ENCODE measurements at regions not wholly inside any gene's neighbourhood (a gene's known extent, or its start where the extent isn't known, plus 50 kb on each side); places are given as distances from the start of the nearest gene placed in this dataset.

DNA sequence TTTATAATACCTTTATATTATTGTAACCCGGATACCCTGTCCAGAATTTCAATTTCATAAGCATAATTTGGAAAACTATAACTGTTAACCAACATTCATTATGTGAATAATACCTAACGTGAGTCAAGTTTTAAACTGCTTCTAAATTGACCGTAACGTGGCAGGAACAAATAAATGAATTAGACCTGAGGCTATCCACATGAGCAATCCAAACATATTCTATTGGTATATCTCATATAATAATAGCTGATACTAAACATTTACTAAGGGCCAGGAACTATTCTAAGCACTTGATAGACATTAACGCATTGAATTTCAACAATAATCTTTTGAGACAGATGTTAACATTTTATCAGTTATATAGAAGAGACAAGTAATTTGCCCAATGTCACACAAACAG, 276.4 kb downstream of the MEF2C start:
- H3K27me3 ChIP-seq (ENCODE audit: insufficient read depth, poor library complexity, severe bottlenecking) = no peaks in the 10 kb centered on the region
- no peak overlapping the region for H3K4me3 ChIP-seq (replicated peaks; ENCODE audit: insufficient read depth, low read length)
- TF ChIP-seq, protein P1, sequence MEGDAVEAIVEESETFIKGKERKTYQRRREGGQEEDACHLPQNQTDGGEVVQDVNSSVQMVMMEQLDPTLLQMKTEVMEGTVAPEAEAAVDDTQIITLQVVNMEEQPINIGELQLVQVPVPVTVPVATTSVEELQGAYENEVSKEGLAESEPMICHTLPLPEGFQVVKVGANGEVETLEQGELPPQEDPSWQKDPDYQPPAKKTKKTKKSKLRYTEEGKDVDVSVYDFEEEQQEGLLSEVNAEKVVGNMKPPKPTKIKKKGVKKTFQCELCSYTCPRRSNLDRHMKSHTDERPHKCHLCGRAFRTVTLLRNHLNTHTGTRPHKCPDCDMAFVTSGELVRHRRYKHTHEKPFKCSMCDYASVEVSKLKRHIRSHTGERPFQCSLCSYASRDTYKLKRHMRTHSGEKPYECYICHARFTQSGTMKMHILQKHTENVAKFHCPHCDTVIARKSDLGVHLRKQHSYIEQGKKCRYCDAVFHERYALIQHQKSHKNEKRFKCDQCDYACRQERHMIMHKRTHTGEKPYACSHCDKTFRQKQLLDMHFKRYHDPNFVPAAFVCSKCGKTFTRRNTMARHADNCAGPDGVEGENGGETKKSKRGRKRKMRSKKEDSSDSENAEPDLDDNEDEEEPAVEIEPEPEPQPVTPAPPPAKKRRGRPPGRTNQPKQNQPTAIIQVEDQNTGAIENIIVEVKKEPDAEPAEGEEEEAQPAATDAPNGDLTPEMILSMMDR (IDR thresholded peaks at IDR 0.05; ENCODE audit: insufficient read depth, low read length) = no peak
- TF ChIP-seq, protein P2, sequence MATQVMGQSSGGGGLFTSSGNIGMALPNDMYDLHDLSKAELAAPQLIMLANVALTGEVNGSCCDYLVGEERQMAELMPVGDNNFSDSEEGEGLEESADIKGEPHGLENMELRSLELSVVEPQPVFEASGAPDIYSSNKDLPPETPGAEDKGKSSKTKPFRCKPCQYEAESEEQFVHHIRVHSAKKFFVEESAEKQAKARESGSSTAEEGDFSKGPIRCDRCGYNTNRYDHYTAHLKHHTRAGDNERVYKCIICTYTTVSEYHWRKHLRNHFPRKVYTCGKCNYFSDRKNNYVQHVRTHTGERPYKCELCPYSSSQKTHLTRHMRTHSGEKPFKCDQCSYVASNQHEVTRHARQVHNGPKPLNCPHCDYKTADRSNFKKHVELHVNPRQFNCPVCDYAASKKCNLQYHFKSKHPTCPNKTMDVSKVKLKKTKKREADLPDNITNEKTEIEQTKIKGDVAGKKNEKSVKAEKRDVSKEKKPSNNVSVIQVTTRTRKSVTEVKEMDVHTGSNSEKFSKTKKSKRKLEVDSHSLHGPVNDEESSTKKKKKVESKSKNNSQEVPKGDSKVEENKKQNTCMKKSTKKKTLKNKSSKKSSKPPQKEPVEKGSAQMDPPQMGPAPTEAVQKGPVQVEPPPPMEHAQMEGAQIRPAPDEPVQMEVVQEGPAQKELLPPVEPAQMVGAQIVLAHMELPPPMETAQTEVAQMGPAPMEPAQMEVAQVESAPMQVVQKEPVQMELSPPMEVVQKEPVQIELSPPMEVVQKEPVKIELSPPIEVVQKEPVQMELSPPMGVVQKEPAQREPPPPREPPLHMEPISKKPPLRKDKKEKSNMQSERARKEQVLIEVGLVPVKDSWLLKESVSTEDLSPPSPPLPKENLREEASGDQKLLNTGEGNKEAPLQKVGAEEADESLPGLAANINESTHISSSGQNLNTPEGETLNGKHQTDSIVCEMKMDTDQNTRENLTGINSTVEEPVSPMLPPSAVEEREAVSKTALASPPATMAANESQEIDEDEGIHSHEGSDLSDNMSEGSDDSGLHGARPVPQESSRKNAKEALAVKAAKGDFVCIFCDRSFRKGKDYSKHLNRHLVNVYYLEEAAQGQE (IDR thresholded peaks at IDR 0.05; ENCODE audit: insufficient replicate concordance, low read depth) = no peak
- TF ChIP-seq POLR2AphosphoS5 (IDR thresholded peaks at IDR 0.05; ENCODE audit: low read depth) (no peak), SPI1 (IDR thresholded peaks at IDR 0.05; ENCODE audit: borderline replicate concordance, low read depth) (no peak), GABPA (IDR thresholded peaks at IDR 0.05; ENCODE audit: low read depth) (no peak)
- no peak overlapping the region for H3K27ac ChIP-seq (replicated peaks)
- DNase-seq (ENCODE audit: low read depth in 1 of 2, low spot score in 1 of 2) = no peak

DNA sequence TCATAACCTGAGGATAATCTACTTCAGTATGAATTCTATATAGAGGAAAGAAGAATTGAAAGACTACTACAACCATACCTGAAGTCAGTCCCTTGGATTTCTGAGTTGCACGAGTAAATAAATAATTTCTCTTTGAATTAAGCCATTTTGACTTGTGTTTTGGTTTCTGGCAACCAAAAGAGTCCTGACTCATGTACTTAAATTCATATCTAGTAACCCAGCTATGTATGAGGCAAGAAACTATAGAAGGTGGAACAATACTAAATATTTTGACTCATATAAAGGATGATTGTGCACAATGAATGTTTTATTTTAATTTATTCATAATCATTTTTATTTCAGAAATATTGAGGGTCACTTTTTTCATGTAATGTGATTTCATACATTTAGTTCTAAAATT, 276.8 kb downstream of the MEF2C start:
- no peak overlapping the region for H3K4me3 ChIP-seq (replicated peaks; ENCODE audit: insufficient read depth, low read length)
- no peaks in the 10 kb centered on the region for H3K27me3 ChIP-seq (ENCODE audit: insufficient read depth, poor library complexity, severe bottlenecking)
- no peak overlapping the region for H3K27ac ChIP-seq (replicated peaks)
- DNase-seq (ENCODE audit: low read depth in 1 of 2, low spot score in 1 of 2) = no peak
- no peak for TF ChIP-seq POLR2AphosphoS5 (IDR thresholded peaks at IDR 0.05; ENCODE audit: low read depth)
- TF ChIP-seq SPI1 (IDR thresholded peaks at IDR 0.05; ENCODE audit: borderline replicate concordance, low read depth) = no peak
- TF ChIP-seq, protein P1 (IDR thresholded peaks at IDR 0.05; ENCODE audit: insufficient read depth, low read length) = no peak
- TF ChIP-seq, protein P2 (IDR thresholded peaks at IDR 0.05; ENCODE audit: insufficient replicate concordance, low read depth) = no peak
- TF ChIP-seq GABPA (IDR thresholded peaks at IDR 0.05; ENCODE audit: low read depth) = no peak

DNA sequence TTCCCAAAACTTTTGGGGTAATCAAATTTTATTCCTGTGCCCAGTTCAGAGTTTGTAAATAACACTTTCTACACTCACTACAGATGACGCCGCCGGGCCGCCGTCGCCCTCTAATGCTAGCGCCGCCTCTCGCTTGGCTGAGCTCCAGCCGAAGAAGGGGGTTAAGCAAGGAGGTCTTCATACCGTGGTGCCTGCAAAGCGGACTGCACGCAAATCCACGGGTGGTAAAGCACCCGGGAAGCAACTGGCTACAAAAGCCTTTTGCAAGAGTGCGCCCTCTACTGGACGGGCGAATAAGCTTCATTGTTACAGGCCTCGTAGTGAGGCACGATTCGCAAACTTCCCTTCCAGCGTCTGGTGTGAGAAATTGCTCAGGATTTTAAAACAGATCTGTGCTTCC, 280.4 kb downstream of the MEF2C start:
- TF ChIP-seq SPI1 (IDR thresholded peaks at IDR 0.05; ENCODE audit: borderline replicate concordance, low read depth) = no peak
- TF ChIP-seq, protein P1 (IDR thresholded peaks at IDR 0.05; ENCODE audit: insufficient read depth, low read length) = peak; percentile 33
- H3K27ac ChIP-seq (replicated peaks) = no peak overlapping the region
- peak in 1 of 2 experiments; percentile 8 for DNase-seq (ENCODE audit: low read depth in 1 of 2, low spot score in 1 of 2)

DNA sequence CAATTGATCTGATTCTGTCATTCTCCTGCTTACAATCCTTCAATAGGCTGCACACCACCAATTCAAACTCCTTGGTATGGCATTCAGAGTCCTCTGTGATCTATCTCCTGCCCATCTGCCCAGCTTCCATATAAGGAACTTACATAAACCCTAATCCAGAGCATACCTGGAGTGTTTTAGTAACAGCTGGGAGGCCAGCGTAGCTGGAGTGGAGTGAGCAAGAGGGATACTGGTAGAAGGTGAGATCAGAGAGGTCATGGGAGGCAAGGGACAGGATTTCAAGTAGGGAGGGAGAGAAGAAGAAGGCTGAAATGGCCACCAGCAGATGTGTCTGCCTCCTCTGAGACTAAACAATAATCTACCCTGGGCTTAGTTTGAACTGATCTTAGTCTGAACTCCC, 288.5 kb downstream of the MEF2C start:
- Histone ChIP-seq H3K27me3 (ENCODE audit: insufficient read depth, poor library complexity, severe bottlenecking) (no peaks in the 10 kb centered on the region), H3K27ac (replicated peaks) (no peak overlapping the region), H3K4me3 (replicated peaks; ENCODE audit: insufficient read depth, low read length) (no peak overlapping the region)
- TF ChIP-seq, protein P2 (IDR thresholded peaks at IDR 0.05; ENCODE audit: insufficient replicate concordance, low read depth) = no peak
- TF ChIP-seq GABPA (IDR thresholded peaks at IDR 0.05; ENCODE audit: low read depth) (no peak), POLR2AphosphoS5 (IDR thresholded peaks at IDR 0.05; ENCODE audit: low read depth) (no peak), SPI1 (IDR thresholded peaks at IDR 0.05; ENCODE audit: borderline replicate concordance, low read depth) (no peak)
- TF ChIP-seq, protein P1 (IDR thresholded peaks at IDR 0.05; ENCODE audit: insufficient read depth, low read length) = no peak
- DNase-seq (ENCODE audit: low read depth in 1 of 2, low spot score in 1 of 2) = no peak

More for the DNA sequence above, 280.4 kb downstream of the MEF2C start:
- no peaks in the 10 kb centered on the region for H3K27me3 ChIP-seq (ENCODE audit: insufficient read depth, poor library complexity, severe bottlenecking)
- H3K4me3 ChIP-seq (replicated peaks; ENCODE audit: insufficient read depth, low read length) = no peak overlapping the region

Data from HL-60 (cell line).